SK-MEL-5 (cell line): ENCODE measurements at regions not wholly inside any gene's neighbourhood (a gene's known extent, or its start where the extent isn't known, plus 50 kb on each side); places are given as distances from the start of the nearest gene placed in this dataset.

ENCODE experiments used
- DNase-seq: peaks from one replicate; pipeline ENCODE4 v3.0.0-alpha.2; 2016; ENCODE audit warnings: low read depth, low spot score
- in situ Hi-C: cut with HindIII; loops from 2 replicates; pipeline ENCODE4 v1.10.0; 2016; ENCODE audit warnings: low sequenced_read_pairs, high pct_unique_total_duplicates, low pct_unique_long_range_greater_than_20kb

DNA sequence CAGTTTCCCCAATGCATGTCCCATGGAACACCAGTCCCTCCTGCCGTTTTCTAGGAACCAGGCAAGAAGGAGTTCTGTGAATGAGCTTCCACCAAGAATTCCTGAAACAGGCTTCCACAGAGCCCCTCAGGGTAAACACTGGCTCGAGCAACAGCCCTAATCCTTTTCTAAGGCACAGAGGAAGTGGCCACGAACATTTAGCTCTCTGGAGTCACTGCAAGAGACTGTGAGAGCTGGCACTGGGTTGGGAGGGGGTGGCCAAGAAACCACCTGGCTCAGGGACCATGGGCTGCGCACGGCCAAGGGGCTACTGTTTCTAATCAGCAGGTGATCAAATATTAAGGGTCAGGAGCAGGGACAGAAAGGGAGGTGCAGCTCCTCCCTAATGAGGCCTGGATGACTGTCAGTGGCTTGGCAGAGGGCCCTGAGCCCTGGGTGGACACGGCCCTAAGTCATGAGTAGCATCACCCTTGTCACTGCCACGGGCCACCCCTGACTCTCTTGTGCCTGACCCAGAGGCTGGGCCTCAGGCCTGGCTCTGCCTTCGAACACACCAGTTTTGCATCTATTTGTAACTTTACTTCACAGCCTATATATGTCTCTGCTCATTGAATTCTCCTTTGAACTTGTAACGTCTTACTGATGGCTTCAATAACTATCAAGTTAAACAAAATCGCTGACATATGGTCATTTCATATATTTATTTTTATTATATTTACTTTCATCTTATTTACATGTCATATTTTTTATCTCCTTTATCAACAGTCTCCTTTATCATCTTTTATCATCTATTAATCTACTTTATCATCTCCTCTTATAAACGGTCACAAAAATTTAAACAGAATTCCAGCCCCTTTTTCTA lies 154.0 kb downstream of the DICER1 start:
- no peak for DNase-seq
- in situ Hi-C loops: no loop called here

DNA sequence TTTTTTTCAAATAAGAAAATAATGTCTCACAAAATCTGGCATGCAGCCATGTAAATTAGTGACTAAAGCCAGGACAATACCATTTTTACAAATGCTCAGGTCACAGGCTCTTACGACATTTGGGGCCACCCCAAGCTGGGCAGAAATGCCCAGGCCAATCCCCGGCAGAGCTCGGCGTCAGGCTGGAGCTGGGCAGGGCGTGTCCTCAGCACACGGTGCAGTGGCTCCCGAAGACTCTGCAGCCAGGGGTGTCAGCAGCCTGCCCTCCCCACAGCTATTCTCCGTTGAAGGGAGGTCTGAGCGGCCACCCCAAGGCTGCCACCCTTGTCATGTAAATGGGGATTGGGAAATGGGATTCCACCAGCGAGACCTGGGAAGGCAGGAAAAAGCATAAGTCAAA lies 158.6 kb downstream of the DICER1 start:
- no peak for DNase-seq

DNA sequence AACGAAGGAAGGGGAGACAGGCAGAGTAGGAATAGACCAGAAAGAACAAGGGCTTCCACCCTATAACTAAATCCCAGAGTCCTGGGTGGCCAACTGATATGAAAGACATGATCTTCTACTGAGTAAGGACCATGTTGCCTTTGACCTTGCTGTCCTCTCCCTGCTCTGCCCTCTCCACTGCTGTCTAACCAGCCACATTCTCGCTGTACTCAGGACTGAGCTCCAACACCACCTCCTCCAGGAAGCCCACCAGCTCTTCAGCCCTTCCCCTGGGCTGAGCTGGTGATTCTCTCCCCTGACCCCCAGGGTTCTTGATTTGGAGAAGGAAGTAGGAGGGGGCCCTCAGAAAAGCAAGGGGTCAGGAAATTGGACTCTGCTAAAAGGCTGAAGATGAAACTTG lies 159.2 kb downstream of the DICER1 start:
- in situ Hi-C loops: no loop called here
- no peak for DNase-seq

More for the DNA sequence above, 158.6 kb downstream of the DICER1 start:
- in situ Hi-C loops: no loop called here

DNA sequence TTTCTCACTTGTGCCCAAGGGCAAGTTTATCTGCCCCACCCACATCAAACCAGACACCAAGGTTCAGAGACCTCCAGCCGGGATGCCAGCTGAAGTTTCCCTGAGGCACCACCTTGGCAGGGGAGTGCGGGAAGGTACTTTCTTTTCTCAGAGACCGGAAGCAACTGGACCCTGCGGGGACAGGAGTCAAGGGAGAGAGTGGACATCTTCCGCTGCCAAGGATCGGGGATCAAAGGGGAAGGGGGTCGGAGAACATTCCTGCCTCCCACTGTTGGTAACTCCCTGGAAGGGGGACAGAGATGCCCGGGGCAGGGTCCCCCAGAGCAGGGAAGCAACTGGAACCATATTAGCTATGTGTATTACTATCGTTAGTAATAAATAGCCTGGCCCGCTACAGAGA lies 161.8 kb downstream of the DICER1 start:
- in situ Hi-C loops: no loop called here
- no peak for DNase-seq

DNA sequence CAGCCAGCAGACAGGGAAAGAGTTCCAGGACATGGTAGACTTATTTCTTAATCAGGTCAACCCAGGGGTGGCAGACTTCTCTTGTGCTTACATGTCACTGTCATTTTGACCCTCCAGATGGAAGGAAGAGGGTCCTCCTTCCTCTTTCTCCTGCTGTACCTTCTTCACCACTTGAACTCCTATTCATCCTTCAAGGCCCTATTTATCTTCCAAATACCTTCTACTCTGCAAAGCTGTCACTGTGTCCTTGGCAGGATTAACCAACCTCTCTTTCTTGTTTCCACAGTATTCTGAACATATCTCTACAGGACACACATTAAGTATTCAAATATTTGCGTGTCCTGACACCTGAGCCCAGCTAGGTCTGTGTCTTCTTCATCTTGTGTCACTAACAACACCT lies 163.1 kb downstream of the DICER1 start:
- no peak for DNase-seq
- in situ Hi-C loops: no loop called here

DNA sequence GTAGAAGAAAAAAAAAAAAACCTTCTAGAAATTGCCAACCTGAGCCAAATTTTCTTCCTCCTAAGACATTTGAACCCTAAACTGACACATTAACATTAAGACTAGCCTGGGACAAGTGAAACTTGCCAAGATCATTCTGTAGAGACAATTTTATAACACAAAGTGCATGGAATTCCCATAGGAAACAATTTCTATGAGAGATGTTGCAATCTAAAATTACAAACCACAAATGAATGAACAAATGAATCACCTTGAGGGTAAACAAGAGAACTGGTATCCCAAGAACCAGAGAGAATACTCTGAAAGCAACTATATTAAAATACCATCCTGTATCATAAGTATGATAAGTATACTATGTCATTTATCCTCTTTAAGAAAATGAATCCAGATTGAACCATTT lies 165.3 kb downstream of the DICER1 start:
- in situ Hi-C loops: no loop called here
- DNase-seq: no peak

DNA sequence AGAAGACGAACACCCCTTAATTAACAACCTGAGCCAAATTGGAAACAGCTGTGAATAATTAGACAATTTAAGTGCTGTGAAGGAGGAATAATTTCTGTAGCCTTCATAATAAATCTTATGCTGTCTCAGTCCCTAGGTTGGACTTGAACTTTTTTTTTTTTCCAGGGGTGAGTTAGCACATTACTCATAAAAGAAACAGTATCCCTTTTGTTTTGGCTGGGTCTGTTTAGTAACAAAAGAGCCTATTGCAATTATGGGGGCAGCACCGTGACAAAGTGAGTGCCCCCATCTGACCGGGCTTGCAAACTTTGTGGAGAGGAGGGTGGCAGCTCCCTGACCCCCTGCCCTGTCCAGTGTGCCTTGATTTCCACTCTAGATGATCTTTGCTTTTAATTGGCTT lies 167.4 kb downstream of the DICER1 start:
- no peak for DNase-seq
- in situ Hi-C loops: no loop called here

DNA sequence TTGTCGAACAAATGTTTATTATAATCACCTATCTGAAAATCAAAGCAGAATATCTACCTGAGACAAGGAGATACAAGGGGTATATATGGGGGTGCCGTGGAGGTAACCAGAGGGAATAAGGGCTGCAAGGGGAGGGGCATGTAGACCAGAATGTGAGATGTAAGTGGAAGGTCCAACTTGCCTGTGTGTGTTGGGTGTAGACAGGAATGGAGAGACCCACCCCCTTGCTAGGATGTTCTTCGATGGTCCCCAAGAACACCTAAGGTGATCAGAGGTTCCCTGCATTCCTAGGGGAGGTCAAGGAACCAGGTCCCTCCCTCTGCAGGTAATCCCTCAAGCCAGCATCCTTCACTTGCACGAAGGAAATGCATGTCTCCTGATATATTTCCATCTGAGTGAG lies 167.9 kb downstream of the DICER1 start:
- DNase-seq: no peak
- in situ Hi-C loops: no loop called here

DNA sequence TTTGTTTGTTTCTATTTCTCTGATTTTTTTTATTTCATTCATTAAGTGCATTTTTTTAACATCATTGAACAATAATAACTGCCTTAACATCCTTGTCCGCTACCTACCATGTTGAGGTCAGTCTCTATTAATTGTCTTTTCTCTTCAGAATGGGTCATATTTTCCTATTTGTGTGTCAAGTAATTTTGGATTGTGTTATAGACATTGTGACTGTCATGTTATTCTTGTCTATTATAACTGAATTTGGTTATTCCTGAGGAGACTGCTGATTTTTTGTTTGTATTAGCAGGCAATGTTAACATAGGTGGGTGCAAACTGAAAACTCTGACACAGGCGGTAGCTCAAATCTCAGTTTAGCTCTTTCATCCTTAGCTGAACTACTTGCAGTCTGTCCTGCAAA lies 169.9 kb downstream of the DICER1 start:
- no peak for DNase-seq
- in situ Hi-C loops: no loop called here

DNA sequence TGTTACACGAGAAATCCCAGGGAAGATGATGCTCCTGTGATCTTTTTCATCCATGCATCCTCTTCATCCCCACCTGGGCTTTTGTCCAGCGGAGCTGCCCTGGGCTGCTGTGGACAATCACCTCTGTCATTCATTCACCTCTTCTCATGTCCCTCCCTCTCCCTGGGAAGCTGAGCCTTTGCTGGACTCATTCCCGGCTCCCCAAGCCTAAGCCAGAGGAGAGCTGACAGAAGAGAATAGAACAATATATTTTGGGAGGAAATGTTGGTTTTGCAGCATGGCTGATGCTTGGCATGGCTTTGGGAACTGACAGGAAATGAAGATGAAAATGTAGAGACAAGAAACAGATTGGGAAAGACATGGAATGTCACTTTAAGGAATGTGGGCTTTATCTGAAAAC lies 177.4 kb downstream of the DICER1 start:
- no peak for DNase-seq
- in situ Hi-C loops: no loop called here

DNA sequence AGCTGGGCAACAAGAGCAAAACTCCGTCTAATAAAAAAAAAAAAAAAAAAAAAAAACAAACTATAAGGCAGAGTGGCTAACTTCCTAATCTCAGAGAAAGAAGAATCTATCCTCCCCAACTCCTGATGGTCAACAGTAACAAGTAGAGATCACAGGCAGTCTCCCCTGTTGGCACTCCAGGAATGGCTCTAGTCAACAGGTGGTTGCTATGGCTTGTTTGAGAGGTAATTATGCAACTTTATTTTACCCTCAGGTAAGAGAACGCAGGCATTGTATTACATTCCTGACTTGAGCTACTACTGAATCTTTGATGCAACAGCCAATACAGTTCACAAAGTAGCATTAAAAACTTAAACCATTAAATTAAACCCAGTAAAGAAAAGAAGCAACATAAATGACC lies 180.3 kb downstream of the DICER1 start:
- in situ Hi-C loops: no loop called here

DNA sequence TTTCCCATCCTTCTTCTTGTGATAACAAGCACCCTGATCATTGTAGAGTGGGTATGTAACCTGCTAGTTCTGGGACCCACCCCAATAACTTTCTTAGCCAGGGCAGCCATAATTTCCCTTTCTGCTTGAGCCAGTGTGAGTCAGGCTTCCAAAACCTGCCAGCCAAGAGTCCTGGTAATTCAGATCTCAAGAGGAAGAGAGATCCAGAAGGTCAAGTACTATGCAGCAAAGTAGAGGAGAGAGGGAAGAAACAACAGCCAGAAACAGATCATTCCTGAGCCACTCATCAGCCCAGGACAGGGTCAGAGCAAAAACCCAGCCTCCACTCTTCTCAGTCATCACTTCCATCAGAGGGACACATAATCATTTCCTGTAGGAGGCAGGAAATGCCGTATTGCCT lies 182.0 kb downstream of the DICER1 start:
- in situ Hi-C loops: no loop called here
- no peak for DNase-seq

More for the DNA sequence above, 180.3 kb downstream of the DICER1 start:
- DNase-seq: no peak

DNA sequence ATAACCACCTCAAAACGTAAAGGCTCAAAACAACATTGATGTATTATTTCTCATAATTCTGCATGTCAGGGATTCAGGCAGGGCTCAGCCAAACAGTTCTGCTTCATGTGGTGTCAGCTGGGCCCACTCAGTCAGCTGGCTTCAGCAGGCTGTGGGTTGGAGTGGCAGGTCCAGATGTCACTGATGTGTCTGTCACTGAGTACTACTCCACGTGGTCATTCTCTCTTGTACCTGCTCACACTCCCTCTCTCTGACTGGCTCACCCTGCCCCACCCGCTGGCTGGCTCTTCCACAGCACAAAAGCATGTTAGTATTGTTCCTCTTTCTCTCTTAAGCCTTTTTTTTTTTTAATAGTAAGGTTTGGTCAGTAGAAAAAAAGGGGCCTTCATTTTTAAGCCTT lies 182.4 kb downstream of the DICER1 start:
- in situ Hi-C loops: no loop called here
- no peak for DNase-seq

DNA sequence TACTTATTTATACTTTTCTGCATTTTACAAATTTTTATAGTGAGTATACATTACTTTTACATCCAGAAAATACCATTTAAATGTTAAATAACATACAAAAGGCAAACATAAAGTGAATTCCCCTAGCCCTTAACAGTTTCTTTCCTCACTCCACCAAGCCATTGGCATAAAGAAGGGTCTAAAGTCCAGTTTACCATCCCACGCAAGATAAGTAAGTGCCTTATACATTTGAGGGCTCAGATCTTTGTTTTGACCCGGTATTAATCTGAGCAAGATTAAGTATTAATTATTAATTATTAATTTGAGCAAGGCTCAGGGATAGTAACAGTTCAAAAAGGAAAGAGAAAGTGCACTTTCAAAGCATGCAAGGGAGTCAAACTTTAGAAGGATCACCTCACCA lies 182.9 kb downstream of the DICER1 start:
- DNase-seq: no peak
- in situ Hi-C loops: no loop called here

DNA sequence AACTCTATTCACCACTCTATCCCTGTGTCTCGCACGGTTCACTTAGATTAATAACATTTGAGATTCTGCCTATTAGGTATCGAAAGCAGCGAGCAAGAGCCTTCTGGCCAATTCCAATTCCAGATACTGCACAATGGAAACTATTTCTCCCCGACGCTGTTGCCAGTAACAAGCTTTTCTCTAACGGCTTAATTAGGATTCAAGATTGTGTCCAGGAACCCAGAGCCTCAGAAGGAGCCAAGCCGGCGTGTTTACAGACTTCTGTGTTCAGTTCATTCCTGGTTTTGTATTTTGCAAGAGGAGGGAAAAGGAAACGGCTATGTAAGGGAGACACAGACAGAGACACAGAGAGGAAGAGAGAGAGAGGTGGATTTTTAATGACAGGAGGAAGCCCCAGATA lies 185.6 kb downstream of the DICER1 start:
- no peak for DNase-seq
- in situ Hi-C loops: no loop called here

DNA sequence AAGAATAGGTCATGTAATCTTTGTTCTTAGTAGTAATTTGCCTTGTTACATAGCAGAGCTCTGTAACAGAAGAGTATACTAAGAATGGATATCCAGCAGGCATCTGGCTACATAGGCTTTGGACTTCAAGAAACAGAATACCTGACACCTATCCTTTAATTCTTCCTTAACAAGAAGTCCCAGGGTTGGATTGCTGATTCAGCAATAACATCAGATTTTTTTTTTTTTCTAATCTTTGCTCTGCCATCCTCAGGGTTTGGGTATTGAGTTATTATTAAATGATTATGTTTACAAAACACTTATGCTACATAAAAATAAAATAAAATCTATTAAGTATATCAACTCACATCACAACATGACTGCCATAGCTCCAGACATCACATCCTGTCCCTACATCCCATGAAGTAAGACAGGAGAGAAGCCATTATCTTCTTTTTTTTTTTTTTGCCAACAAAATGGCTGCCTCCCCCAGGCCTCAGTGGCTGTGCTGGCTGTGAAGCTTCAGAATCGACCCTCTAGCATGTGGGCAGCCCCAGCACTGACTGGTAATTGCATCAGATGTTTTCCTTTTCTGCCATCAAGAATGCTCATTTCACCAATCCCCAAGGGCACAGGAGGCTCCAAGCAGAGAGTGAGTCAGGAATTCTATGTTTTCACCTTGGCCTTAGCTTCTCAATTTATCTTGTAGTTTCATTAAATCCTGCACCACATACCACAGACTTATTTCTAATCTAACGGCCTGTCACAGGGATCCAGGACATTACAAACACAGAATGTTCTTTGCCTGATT lies 186.2 kb downstream of the DICER1 start:
- no peak for DNase-seq

DNA sequence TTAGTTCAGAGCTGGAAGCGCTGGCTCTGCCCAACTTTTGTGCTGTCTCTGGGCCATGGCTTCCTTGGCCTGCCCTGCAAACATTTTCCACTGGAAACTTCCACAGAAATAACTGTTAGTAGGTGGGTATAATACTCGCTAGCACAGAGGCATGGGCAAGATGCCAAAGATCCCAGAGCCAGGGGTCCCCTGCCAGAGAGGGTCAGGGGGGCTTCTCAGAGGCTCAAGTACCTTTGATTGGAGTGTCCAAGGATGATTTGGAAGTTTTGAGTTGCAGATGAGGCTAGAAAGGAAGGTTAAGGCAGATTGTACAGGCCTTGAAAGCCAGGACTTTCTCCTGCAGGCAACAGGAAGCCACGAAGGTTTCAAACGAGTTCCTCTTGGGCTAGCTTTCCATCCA lies 187.6 kb downstream of the DICER1 start:
- DNase-seq: no peak
- in situ Hi-C loops: no loop called here

More for the DNA sequence above, 186.2 kb downstream of the DICER1 start:
- in situ Hi-C loops: no loop called here

DNA sequence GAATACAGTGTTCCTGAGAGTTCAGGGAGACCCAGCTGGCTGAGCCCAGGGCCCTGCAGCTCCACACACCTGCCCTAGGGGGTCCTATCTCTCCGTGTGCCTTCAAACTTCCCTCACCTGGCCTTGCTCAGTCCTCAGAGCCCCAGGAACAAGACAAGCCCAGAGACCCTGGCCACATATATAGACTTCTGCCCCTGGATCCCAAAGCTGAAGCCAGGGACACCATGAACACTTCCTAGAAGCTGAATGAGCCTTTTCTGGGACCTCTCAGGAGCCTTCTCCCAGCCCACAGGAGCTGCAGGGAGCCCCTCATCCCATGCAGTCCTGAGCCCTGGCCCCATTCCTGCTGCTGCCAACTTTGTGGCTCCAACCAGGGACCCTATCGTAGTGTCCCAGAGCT lies 190.5 kb downstream of the DICER1 start:
- in situ Hi-C loops: no loop called here
- no peak for DNase-seq

DNA sequence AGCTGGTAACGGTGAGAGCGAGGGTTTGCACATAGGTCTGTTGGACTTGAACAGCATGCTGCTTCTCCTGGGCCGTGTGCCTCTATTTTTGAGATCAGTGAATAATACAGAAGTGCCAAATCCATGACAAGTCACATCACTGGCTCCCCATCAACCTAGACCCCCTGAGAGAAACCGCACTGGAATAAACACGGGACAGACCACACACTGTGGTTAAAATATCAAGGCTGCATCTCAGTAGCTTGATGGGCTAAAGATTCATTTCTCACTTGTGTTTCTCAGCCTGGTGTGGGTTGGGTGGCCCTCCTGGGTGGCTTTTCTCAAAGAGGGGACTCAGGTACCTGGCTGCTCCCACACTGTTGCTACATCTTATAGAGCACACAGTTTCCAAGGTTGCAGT lies 191.0 kb downstream of the DICER1 start:
- in situ Hi-C loops: no loop called here
- no peak for DNase-seq
